SK-N-SH (cell line): ENCODE measurements at regions not wholly inside any gene's neighbourhood (a gene's known extent, or its start where the extent isn't known, plus 50 kb on each side); places are given as distances from the start of the nearest gene placed in this dataset.

Source experiments
- CTCF ChIA-PET: fragments of 300-600, 350-600 bp; formaldehyde crosslinking; extraction: SDS; loops from one replicate; lab custom pipeline; 2021; lab: Yijun Ruan, JAX
- POLR2A ChIA-PET: fragments of 350-600 bp; sonication (Branson Sonifier 250); formaldehyde crosslinking; extraction: SDS; loops from one replicate; lab custom pipeline; 2020; ENCODE audit warnings: antibody characterized with exemption, inconsistent platforms; lab: Yijun Ruan, JAX
- DNase-seq: peaks from one replicate; pipeline ENCODE4 v3.0.0; 2012
- H2AFZ ChIP-seq: fragments of 200-600 bp; sonication (generic); 2 replicates; pipeline ENCODE4 v1.8.1; 2016; ENCODE audit warnings: antibody characterized with exemption, mild to moderate bottlenecking, low read depth
- H3F3A ChIP-seq: fragments of 200-600 bp; sonication (generic); replicated peaks from 2 replicates; pipeline ENCODE3; 2016; ENCODE audit warnings: antibody characterized with exemption, mild to moderate bottlenecking; ENCODE audit not compliant: insufficient read depth
- H3K27ac ChIP-seq, 2 experiments: fragments of 200-500 bp in 1 of 2; fragments of 200-600 bp in 1 of 2; sonication (Bioruptor generic) in 1 of 2; sonication (generic), shearing (Covaris generic) in 1 of 2; 2 replicates each; pipeline versions ENCODE4 v1.5.1 to v1.6.1; 2014 to 2016; ENCODE audit warnings: low read depth in 2 of 2, inconsistent platforms in 1 of 2, low read length in 1 of 2, mild to moderate bottlenecking in 1 of 2, mixed read lengths in 1 of 2
- H3K27me3 ChIP-seq: fragments of 200-600 bp; sonication (generic), shearing (Covaris generic); 2 replicates; pipeline ENCODE4 v1.6.1; 2016; ENCODE audit warnings: mixed run types; ENCODE audit not compliant: insufficient read depth
- H3K36me3 ChIP-seq, 2 experiments: fragments of 200-500 bp in 1 of 2; fragments of 200-600 bp in 1 of 2; sonication (Bioruptor generic) in 1 of 2; sonication (generic) in 1 of 2; replicated peaks in 1 of 2; 2 replicates each; pipeline versions ENCODE3 to v1.5.1; 2014 to 2016; ENCODE audit warnings: low read length in 1 of 2, mild to moderate bottlenecking in 1 of 2; ENCODE audit not compliant: insufficient read depth in 2 of 2, control insufficient read depth in 1 of 2
- H3K4me1 ChIP-seq, 2 experiments: fragments of 200-500 bp in 1 of 2; fragments of 200-600 bp in 1 of 2; sonication (Bioruptor generic) in 1 of 2; sonication (generic), shearing (Covaris generic) in 1 of 2; 2 replicates each; pipeline versions ENCODE4 v1.5.1 to v1.6.1; 2014 to 2016; ENCODE audit warnings: low read depth in 1 of 2, low read length in 1 of 2, mixed run types in 1 of 2; ENCODE audit not compliant: insufficient read depth in 2 of 2, control insufficient read depth in 1 of 2
- H3K4me2 ChIP-seq: fragments of 200-600 bp; sonication (generic), shearing (Covaris generic); 2 replicates; pipeline ENCODE4 v1.6.1; 2017; ENCODE audit warnings: mixed run types
- H3K4me3 ChIP-seq, 2 experiments: fragments of 200-500 bp in 1 of 2; fragments of 200-600 bp in 1 of 2; sonication (Bioruptor generic) in 1 of 2; sonication (generic), shearing (Covaris generic) in 1 of 2; 2 replicates each; pipeline versions ENCODE4 v1.5.1 to v1.8.1; 2014 to 2016; ENCODE audit warnings: low read depth in 2 of 2, inconsistent platforms in 1 of 2, low read length in 1 of 2, mild to moderate bottlenecking in 1 of 2, mixed read lengths in 1 of 2, moderate library complexity in 1 of 2
- H3K79me2 ChIP-seq: fragments of 200-600 bp; sonication (generic); 2 replicates; pipeline ENCODE4 v1.8.1; 2017; ENCODE audit warnings: mild to moderate bottlenecking; ENCODE audit not compliant: insufficient read depth
- H3K9ac ChIP-seq: fragments of 200-600 bp; sonication (generic); 2 replicates; pipeline ENCODE4 v1.6.1; 2017; ENCODE audit warnings: mixed run types
- H3K9me2 ChIP-seq: fragments of 200-600 bp; sonication (generic); 2 replicates; pipeline ENCODE4 v1.6.1; 2017; ENCODE audit warnings: mixed run types
- H3K9me3 ChIP-seq: fragments of 200-600 bp; sonication (generic); 2 replicates; pipeline ENCODE4 v1.6.1; 2017; ENCODE audit warnings: mixed run types, mild to moderate bottlenecking, moderate library complexity
- H4K20me1 ChIP-seq: fragments of 200-600 bp; sonication (generic); 2 replicates; pipeline ENCODE4 v1.6.1; 2017; ENCODE audit warnings: mild to moderate bottlenecking, mixed run types; ENCODE audit not compliant: insufficient read depth
- EP300 ChIP-seq, 2 experiments: IDR thresholded peaks; 2 replicates each; pipeline versions ENCODE4 v1.4.0 to v1.6.1; 2012; ENCODE audit warnings: borderline replicate concordance in 1 of 2, low read depth in 1 of 2, low read length in 1 of 2
- EZH2phosphoT487 ChIP-seq: fragments of 200-600 bp; sonication (generic); IDR thresholded peaks from 2 replicates; pipeline ENCODE4 v1.6.1; 2017; ENCODE audit warnings: low read depth, mixed run types, mild to moderate bottlenecking, antibody characterized with exemption, moderate library complexity, borderline replicate concordance
- FOXJ3 ChIP-seq: sonication (generic); formaldehyde crosslinking; IDR thresholded peaks from 2 replicates; pipeline ENCODE4 v1.5.1; 2020; ENCODE audit warnings: mild to moderate bottlenecking, missing genetic modification reagents
- FOXM1 ChIP-seq: IDR thresholded peaks from 2 replicates; pipeline ENCODE4 v1.4.0; 2012; ENCODE audit warnings: low read depth, mild to moderate bottlenecking
- MEF2A ChIP-seq: IDR thresholded peaks from 2 replicates; pipeline ENCODE4 v1.4.0; 2012; ENCODE audit warnings: low read depth, borderline replicate concordance
- MXI1 ChIP-seq: IDR thresholded peaks from 2 replicates; pipeline ENCODE4 v1.6.1; 2012; ENCODE audit warnings: mild to moderate bottlenecking, low read depth, low read length, improper control_type of control experiment
- NFIC ChIP-seq: IDR thresholded peaks from 2 replicates; pipeline ENCODE4 v1.4.0; 2012; ENCODE audit warnings: borderline replicate concordance
- NRF1 ChIP-seq: IDR thresholded peaks from 2 replicates; pipeline ENCODE4 v1.6.1; 2012; ENCODE audit warnings: low read depth, mild to moderate bottlenecking, low read length
- POLR2AphosphoS5 ChIP-seq: IDR thresholded peaks from 2 replicates; pipeline ENCODE4 v1.6.1; 2012; ENCODE audit warnings: low read depth, low read length
- RAD21 ChIP-seq: IDR thresholded peaks from 2 replicates; pipeline ENCODE4 v1.6.1; 2012; ENCODE audit warnings: mild to moderate bottlenecking, low read length
- RFX5 ChIP-seq: IDR thresholded peaks from 2 replicates; pipeline ENCODE4 v1.6.1; 2012; ENCODE audit warnings: mild to moderate bottlenecking, improper control_type of control experiment, low read length
- SIN3A ChIP-seq: IDR thresholded peaks from 2 replicates; pipeline ENCODE4 v1.6.1; 2012; ENCODE audit warnings: low read depth, mild to moderate bottlenecking, low read length, moderate library complexity, borderline replicate concordance
- TAF1 ChIP-seq: IDR thresholded peaks from 2 replicates; pipeline ENCODE4 v1.6.1; 2012; ENCODE audit warnings: low read depth, mild to moderate bottlenecking, low read length, moderate library complexity, borderline replicate concordance
- TCF12 ChIP-seq: IDR thresholded peaks from 2 replicates; pipeline ENCODE4 v1.4.0; 2012
- WGBS: methylation state at CpG from one replicate; pipeline ENCODE4 v1.1.6; 2017; ENCODE audit warnings: low lambda C conversion rate; 5-methylcytosine and 5-hydroxymethylcytosine counted together
- TF ChIP-seq, protein P1 (sequence below): IDR thresholded peaks from 2 replicates; pipeline ENCODE4; 2012
- TF ChIP-seq, protein P2 (sequence below): fragments of 150-350 bp; IDR thresholded peaks from 2 replicates; pipeline ENCODE4 v1.6.1; 2016; ENCODE audit warnings: mild to moderate bottlenecking, low read depth, low read length
- TF ChIP-seq, protein P3 (sequence below): fragments of 200-600 bp; sonication (generic); IDR thresholded peaks from 2 replicates; pipeline ENCODE4 v1.6.1; 2017; ENCODE audit warnings: antibody characterized with exemption, mild to moderate bottlenecking, moderate library complexity
- TF ChIP-seq, protein P4 (sequence below): IDR thresholded peaks from 2 replicates; pipeline ENCODE4 v1.6.1; 2012; ENCODE audit warnings: mild to moderate bottlenecking, low read depth, low read length, moderate library complexity
- TF ChIP-seq, protein P5 (sequence below): IDR thresholded peaks from 2 replicates; pipeline ENCODE4 v1.4.0; 2012; ENCODE audit warnings: low read depth
- TF ChIP-seq, protein P6 (sequence below): IDR thresholded peaks from 2 replicates; pipeline ENCODE4 v1.4.0; 2012; ENCODE audit warnings: low read depth, borderline replicate concordance

DNA sequence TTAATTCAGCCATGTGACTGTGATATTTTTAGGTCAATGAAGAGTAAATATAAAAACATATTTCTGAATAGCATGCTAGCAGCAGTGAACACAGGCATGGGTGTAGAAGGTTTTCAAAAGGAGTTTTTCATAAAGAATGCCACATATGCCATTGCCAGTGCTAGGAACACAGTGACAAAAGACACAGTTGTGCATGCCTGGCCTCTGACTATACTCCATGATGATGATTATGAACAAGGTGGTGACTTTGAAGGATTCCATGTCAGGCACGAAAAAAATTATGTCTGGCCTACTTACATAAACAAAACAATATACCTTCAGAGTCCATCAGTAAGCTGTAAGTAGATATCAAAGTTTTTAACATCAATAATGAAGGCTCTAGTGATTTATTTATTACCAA lies 438.7 kb downstream of the TLE1 start:
- 18% methylated on average over 1 of the region's 1 CpG for WGBS
- no peaks in the 10 kb centered on the region for H3K36me3 ChIP-seq
- H3K9me3 ChIP-seq: no peaks in the 10 kb centered on the region
- H3K27me3 ChIP-seq: no peaks in the 10 kb centered on the region
- no peaks in the 10 kb centered on the region for H3F3A ChIP-seq
- H3K27ac ChIP-seq: no peak overlapping the region
- ChIA-PET POLR2A (no interaction called here), CTCF (no interaction called here)
- no peaks in the 10 kb centered on the region for H3K4me1 ChIP-seq
- H3K4me3 ChIP-seq: no peak overlapping the region
- no peak overlapping the region for H2AFZ ChIP-seq
- H3K9me2 ChIP-seq: no peaks in the 10 kb centered on the region
- DNase-seq: no peak
- no peaks in the 10 kb centered on the region for H3K79me2 ChIP-seq
- H3K9ac ChIP-seq: no peak overlapping the region
- H3K4me2 ChIP-seq: no peak overlapping the region
- no peak for TF ChIP-seq NRF1
- TF ChIP-seq EZH2phosphoT487: no peak
- TF ChIP-seq, protein P1, sequence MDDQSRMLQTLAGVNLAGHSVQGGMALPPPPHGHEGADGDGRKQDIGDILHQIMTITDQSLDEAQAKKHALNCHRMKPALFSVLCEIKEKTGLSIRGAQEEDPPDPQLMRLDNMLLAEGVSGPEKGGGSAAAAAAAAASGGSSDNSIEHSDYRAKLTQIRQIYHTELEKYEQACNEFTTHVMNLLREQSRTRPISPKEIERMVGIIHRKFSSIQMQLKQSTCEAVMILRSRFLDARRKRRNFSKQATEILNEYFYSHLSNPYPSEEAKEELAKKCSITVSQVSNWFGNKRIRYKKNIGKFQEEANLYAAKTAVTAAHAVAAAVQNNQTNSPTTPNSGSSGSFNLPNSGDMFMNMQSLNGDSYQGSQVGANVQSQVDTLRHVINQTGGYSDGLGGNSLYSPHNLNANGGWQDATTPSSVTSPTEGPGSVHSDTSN: no peak
- no peak for TF ChIP-seq MEF2A
- TF ChIP-seq, protein P2, sequence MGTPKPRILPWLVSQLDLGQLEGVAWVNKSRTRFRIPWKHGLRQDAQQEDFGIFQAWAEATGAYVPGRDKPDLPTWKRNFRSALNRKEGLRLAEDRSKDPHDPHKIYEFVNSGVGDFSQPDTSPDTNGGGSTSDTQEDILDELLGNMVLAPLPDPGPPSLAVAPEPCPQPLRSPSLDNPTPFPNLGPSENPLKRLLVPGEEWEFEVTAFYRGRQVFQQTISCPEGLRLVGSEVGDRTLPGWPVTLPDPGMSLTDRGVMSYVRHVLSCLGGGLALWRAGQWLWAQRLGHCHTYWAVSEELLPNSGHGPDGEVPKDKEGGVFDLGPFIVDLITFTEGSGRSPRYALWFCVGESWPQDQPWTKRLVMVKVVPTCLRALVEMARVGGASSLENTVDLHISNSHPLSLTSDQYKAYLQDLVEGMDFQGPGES: no peak
- TF ChIP-seq MXI1: no peak
- TF ChIP-seq TAF1: no peak
- TF ChIP-seq SIN3A: no peak
- TF ChIP-seq RAD21: no peak
- TF ChIP-seq FOXM1: no peak
- H4K20me1 ChIP-seq: no peaks in the 10 kb centered on the region

DNA sequence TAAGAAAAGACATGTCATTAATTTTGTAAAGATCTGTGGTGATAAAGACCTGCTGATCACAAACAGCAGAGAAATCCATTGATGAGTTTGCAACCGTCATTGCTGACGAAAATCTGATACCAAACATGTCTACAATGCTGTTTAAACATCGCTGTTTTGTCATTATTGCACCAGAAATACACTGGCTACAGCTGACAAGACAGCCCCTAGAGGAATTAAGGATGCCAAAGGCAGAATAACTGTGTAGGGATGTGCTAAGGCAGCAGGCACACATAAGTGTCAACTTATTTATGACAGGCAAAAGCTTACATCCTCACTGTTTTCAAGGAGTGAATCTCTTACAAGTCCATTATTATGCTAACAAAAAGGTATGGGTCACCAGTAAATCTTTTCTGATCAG lies 439.3 kb downstream of the TLE1 start:
- H3K27me3 ChIP-seq: no peaks in the 10 kb centered on the region
- H3K9ac ChIP-seq: no peak overlapping the region
- no peaks in the 10 kb centered on the region for H3K36me3 ChIP-seq
- H3K4me1 ChIP-seq: no peaks in the 10 kb centered on the region
- ChIA-PET POLR2A (no interaction called here), CTCF (no interaction called here)
- no peaks in the 10 kb centered on the region for H3K9me2 ChIP-seq
- H3K27ac ChIP-seq: no peak overlapping the region
- 34% methylated on average over 3 of the region's 3 CpGs for WGBS
- no peaks in the 10 kb centered on the region for H3K9me3 ChIP-seq
- H4K20me1 ChIP-seq: no peaks in the 10 kb centered on the region
- H3F3A ChIP-seq: no peaks in the 10 kb centered on the region
- H3K4me3 ChIP-seq: no peak overlapping the region
- H3K4me2 ChIP-seq: no peak overlapping the region
- no peak for DNase-seq
- no peak overlapping the region for H2AFZ ChIP-seq
- no peaks in the 10 kb centered on the region for H3K79me2 ChIP-seq
- TF ChIP-seq, protein P3, sequence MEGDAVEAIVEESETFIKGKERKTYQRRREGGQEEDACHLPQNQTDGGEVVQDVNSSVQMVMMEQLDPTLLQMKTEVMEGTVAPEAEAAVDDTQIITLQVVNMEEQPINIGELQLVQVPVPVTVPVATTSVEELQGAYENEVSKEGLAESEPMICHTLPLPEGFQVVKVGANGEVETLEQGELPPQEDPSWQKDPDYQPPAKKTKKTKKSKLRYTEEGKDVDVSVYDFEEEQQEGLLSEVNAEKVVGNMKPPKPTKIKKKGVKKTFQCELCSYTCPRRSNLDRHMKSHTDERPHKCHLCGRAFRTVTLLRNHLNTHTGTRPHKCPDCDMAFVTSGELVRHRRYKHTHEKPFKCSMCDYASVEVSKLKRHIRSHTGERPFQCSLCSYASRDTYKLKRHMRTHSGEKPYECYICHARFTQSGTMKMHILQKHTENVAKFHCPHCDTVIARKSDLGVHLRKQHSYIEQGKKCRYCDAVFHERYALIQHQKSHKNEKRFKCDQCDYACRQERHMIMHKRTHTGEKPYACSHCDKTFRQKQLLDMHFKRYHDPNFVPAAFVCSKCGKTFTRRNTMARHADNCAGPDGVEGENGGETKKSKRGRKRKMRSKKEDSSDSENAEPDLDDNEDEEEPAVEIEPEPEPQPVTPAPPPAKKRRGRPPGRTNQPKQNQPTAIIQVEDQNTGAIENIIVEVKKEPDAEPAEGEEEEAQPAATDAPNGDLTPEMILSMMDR: no peak
- TF ChIP-seq, protein P4, sequence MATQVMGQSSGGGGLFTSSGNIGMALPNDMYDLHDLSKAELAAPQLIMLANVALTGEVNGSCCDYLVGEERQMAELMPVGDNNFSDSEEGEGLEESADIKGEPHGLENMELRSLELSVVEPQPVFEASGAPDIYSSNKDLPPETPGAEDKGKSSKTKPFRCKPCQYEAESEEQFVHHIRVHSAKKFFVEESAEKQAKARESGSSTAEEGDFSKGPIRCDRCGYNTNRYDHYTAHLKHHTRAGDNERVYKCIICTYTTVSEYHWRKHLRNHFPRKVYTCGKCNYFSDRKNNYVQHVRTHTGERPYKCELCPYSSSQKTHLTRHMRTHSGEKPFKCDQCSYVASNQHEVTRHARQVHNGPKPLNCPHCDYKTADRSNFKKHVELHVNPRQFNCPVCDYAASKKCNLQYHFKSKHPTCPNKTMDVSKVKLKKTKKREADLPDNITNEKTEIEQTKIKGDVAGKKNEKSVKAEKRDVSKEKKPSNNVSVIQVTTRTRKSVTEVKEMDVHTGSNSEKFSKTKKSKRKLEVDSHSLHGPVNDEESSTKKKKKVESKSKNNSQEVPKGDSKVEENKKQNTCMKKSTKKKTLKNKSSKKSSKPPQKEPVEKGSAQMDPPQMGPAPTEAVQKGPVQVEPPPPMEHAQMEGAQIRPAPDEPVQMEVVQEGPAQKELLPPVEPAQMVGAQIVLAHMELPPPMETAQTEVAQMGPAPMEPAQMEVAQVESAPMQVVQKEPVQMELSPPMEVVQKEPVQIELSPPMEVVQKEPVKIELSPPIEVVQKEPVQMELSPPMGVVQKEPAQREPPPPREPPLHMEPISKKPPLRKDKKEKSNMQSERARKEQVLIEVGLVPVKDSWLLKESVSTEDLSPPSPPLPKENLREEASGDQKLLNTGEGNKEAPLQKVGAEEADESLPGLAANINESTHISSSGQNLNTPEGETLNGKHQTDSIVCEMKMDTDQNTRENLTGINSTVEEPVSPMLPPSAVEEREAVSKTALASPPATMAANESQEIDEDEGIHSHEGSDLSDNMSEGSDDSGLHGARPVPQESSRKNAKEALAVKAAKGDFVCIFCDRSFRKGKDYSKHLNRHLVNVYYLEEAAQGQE: no peak
- no peak for TF ChIP-seq MEF2A
- no peak for TF ChIP-seq FOXJ3
- TF ChIP-seq EP300 (IDR thresholded peaks at IDR 0.05; ENCODE audit: borderline replicate concordance in 1 of 2, low read depth in 1 of 2, low read length in 1 of 2): no peak
- no peak for TF ChIP-seq RFX5
- TF ChIP-seq, protein P5, sequence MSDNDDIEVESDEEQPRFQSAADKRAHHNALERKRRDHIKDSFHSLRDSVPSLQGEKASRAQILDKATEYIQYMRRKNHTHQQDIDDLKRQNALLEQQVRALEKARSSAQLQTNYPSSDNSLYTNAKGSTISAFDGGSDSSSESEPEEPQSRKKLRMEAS: no peak
- TF ChIP-seq POLR2AphosphoS5: no peak
- TF ChIP-seq, protein P6, sequence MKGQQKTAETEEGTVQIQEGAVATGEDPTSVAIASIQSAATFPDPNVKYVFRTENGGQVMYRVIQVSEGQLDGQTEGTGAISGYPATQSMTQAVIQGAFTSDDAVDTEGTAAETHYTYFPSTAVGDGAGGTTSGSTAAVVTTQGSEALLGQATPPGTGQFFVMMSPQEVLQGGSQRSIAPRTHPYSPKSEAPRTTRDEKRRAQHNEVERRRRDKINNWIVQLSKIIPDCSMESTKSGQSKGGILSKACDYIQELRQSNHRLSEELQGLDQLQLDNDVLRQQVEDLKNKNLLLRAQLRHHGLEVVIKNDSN: no peak
- no peak for TF ChIP-seq TCF12
- TF ChIP-seq NFIC: no peak
- TF ChIP-seq, all 33 proteins: peak for 0
